OCI-LY1 (cell line): ENCODE measurements at regions not wholly inside any gene's neighbourhood (a gene's known extent, or its start where the extent isn't known, plus 50 kb on each side); places are given as distances from the start of the nearest gene placed in this dataset.

Experiments
- CTCF ChIP-seq: fragments of 200-600 bp; sonication (generic), shearing (Covaris generic); IDR thresholded peaks from 2 replicates; pipeline ENCODE4 v1.5.1; 2017; ENCODE audit warnings: mild to moderate bottlenecking, antibody characterized with exemption, low read length, moderate library complexity, mixed read lengths
- EZH2 ChIP-seq: fragments of 200-600 bp; sonication (generic), shearing (Covaris generic); IDR thresholded peaks from 2 replicates; pipeline ENCODE4 v1.8.0; 2017; ENCODE audit warnings: borderline replicate concordance, mixed run types, mild to moderate bottlenecking, antibody characterized with exemption, low read length, moderate library complexity, mixed read lengths

- no peak for TF ChIP-seq EZH2
- TF ChIP-seq CTCF = no peak
Measured at GRCh38 chr7:13713092-13713491, 276.4 kb downstream of the ETV1 start.
